GM19395 (cell line): ENCODE measurements at regions not wholly inside any gene's neighbourhood (a gene's known extent, or its start where the extent isn't known, plus 50 kb on each side); places are given as distances from the start of the nearest gene placed in this dataset.
"Not testable (repeated sequence)": the region's sequence is repeated elsewhere in the genome, so short reads cannot be mapped to it uniquely, and the experiment has no call there.

Experiments used
- ATAC-seq: cut with Tn5 transposase; IDR thresholded peaks from one replicate; pipeline ENCODE4 v1.9.1; 2021; ENCODE audit warnings: mild to moderate bottlenecking, moderate library complexity; ENCODE audit not compliant: unreplicated experiment

- no peak for ATAC-seq
Measured at GRCh38 chr14:83713732-83714131, 1816.2 kb upstream of the FLRT2 start.

- ATAC-seq: no peak
Measured at GRCh38 chr14:83714151-83714550, 1815.8 kb upstream of the FLRT2 start.

GRCh38 chr14:83719435-83719834 is 1810.5 kb upstream of the FLRT2 start:
- ATAC-seq: not testable (repeated sequence)

- ATAC-seq: no peak
Measured at GRCh38 chr14:83733670-83734069, 1796.3 kb upstream of the FLRT2 start.

- no peak for ATAC-seq
Measured at GRCh38 chr14:83734431-83734830, 1795.5 kb upstream of the FLRT2 start.

GRCh38 chr14:83741269-83741668 is 1788.7 kb upstream of the FLRT2 start:
- ATAC-seq: no peak

GRCh38 chr14:83744224-83744623 is 1785.7 kb upstream of the FLRT2 start:
- no peak for ATAC-seq

DNA sequence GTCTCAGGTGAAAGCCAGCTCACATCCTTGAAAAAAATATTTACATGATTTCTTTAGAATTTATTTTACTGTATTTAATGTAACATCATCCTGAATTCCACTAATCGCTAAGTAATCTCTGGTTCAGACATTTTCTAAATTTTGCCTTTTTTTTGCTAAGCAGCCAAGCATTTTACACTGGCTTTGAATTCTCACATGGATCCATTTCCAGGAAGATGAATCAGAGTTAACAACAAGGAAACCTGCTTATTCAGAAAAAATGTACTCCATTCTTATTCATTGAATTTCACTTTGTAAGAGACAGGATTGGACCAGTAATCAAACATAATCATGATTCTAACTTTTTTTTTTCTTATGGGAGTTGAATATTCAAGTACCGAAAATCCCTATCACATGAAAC is 1785.1 kb upstream of the FLRT2 start:
- ATAC-seq: no peak

DNA sequence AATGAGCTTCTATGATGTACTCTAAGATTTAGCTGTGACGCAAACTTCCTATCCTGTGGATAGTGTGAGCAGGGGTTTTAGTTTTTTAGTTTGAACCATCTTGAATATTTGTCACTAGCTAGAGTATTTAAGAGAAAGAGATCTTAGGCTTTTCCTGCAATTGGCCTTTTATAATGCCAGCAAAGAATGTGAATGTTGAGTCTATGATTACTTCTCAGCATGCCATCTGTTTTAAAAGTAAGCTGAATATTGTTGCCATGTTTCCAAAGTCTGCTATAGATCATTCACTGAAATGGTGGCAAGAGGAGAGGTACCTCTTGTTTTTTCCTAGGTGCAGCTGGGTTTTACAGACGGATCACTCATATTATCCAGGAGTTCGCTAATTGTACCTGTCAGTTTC is 1783.6 kb upstream of the FLRT2 start:
- ATAC-seq: no peak

DNA sequence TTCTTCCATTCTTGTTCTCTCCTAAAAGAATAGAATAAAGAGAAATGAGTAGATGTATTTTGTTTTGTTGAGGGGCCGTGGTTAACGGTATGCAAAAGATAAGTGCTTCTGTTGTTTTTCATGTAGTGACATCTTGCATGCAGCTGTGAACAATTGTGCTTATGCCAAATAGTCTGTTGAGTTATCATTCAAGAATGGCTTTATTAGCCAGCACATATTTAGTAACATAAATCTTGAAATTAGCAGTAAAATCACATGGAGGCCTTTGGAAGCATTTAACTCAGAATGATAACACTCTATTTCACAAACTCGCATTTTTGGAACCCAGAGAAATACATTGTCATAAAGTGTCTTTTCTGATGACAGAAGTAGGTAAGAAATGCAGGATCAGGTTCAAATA is 1772.0 kb upstream of the FLRT2 start:
- no peak for ATAC-seq

- no peak for ATAC-seq
Measured at GRCh38 chr14:83764656-83765599, 1765.0 kb upstream of the FLRT2 start.

GRCh38 chr14:83777516-83777915 is 1752.4 kb upstream of the FLRT2 start:
- no peak for ATAC-seq

GRCh38 chr14:83779266-83779665 is 1750.7 kb upstream of the FLRT2 start:
- ATAC-seq: no peak

DNA sequence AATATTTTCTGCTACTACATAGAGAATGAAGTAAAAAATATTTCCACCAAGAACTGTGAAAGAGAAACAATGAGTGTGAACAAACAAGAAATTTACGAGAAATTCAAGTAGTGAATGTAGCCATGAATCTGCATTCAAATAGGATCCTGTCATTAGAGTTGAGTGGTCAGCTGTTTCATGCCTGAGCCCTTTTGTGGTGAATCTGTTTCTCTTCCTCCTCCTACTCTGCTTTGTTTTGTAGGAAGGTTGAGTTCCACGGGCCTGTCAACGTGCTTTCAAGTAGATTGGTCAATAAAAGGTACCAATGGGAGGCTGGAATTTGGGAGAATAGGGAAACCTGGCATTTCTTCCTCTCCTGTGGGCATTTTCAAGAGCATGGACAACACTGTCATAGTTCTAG is 1749.6 kb upstream of the FLRT2 start:
- no peak for ATAC-seq

DNA sequence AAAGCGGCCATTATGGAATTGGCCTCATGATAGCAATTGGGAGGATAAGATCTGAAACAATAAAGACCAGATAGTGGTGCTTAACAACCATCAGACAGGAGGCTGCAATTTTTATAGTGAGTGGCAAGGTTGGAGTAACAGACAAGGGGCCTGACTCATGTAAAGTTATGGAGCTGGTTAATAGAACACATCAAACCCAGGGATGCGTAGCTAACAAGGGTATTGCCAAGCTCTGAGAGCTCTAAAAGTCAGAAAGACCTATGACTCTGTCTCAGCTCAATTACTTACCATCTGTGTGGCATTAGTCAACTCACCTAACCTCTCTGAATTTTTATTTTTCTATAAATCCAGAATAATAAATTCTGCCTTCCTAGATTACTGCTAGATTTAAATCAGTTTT is 1731.5 kb upstream of the FLRT2 start:
- ATAC-seq: no peak

- ATAC-seq: no peak
Measured at GRCh38 chr14:83799233-83799632, 1730.7 kb upstream of the FLRT2 start.

- no peak for ATAC-seq
Measured at GRCh38 chr14:83814896-83815295, 1715.0 kb upstream of the FLRT2 start.

DNA sequence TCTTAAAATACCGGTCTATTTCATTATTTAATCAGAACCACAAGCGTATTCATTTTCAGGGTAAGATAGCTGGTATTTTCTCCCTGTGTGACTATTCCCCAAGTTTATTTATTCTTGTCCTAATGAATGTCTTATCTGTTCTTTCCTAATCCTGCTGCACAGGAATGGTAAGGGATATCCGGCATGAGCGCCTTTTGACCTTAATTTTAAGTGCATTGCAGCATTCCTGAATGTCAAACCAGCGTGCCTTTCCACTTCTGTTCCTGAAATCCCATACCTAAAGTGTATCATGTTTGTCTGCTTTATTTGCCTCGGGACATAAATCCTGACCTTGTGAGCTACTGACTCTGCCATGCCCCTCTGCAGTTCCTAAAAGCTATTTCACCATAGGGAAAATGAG is 1713.2 kb upstream of the FLRT2 start:
- no peak for ATAC-seq

GRCh38 chr14:83825843-83826242 is 1704.1 kb upstream of the FLRT2 start:
- ATAC-seq: no peak

- no peak for ATAC-seq
Measured at GRCh38 chr14:83826838-83827237, 1703.1 kb upstream of the FLRT2 start.

- ATAC-seq: no peak
Measured at GRCh38 chr14:83827383-83827782, 1702.6 kb upstream of the FLRT2 start.

DNA sequence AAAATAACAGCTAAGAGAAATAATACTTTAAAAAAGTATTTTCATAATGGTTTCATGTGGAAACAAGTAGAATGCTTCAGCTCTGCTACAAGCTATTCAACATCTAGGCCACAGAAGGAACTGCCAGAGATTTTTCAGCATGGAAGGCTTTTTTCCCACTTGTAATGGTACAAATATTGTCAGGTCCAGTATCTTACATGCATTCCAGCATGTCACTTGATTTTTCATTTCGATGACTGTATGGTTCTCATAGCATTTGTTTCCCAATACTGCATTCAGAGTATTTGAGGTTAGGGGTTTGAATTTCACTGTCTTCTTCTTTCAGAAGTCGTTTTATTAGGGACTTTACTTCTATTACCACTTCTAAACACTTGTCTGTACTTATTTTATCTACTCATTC is 1701.5 kb upstream of the FLRT2 start:
- ATAC-seq: no peak

- ATAC-seq: no peak
Measured at GRCh38 chr14:83830316-83830715, 1699.6 kb upstream of the FLRT2 start.
